GM12878 (cell line): ENCODE measurements at regions not wholly inside any gene's neighbourhood (a gene's known extent, or its start where the extent isn't known, plus 50 kb on each side); places are given as distances from the start of the nearest gene placed in this dataset.

ENCODE experiments used
- ATAC-seq: fragments of 200-7000 bp; cut with Tn5 transposase; 3 replicates; pipeline ENCODE4 v1.9.1; 2020; ENCODE audit warnings: mild to moderate bottlenecking, moderate library complexity
- BruUV-seq: library from RNA; stranded (reverse); fragments of 400-500 nt; replicated peaks from 2 replicates; lab custom pipeline; 2021; lab: Mats Ljungman, UMichigan
- CTCF ChIA-PET: fragments of 300-600 bp; sonication (Branson Sonifier 250); formaldehyde crosslinking; extraction: SDS; loops from one replicate; lab custom pipeline; 2021; ENCODE audit warnings: inconsistent platforms; lab: Yijun Ruan, JAX
- POLR2A ChIA-PET: fragments of 350-600 bp; formaldehyde crosslinking; extraction: SDS; loops from one replicate; lab custom pipeline; 2021; ENCODE audit warnings: inconsistent platforms; lab: Charles Lee
- RAD21 ChIA-PET: fragments of 300-600 bp; sonication (Branson Sonifier 250); formaldehyde crosslinking; loops from one replicate; lab custom pipeline; 2023; ENCODE audit warnings: antibody characterized with exemption; ENCODE audit not compliant: unreplicated experiment; lab: Charles Lee
- SMC1A ChIA-PET: fragments of 300-600 bp; sonication (Branson Sonifier 250); formaldehyde crosslinking; loops from one replicate; lab custom pipeline; 2023; ENCODE audit not compliant: unreplicated experiment, uncharacterized antibody; lab: Charles Lee
- DNase-seq: peaks from one replicate; pipeline ENCODE4 v3.0.0-alpha.2; 2011; ENCODE audit warnings: low read depth, low spot score
- FAIRE-seq: peaks from 3 replicates; lab custom pipeline; 2011; peaks lifted over from hg19 to GRCh38; lab: Jason Lieb, UNC
- H2AFZ ChIP-seq: 2 replicates; pipeline ENCODE4 v1.6.0; 2011; ENCODE audit warnings: low read depth, low read length, control low read depth; ENCODE audit not compliant: control insufficient read depth
- H3K27ac ChIP-seq: 2 replicates; pipeline ENCODE4 v1.5.1; 2011; ENCODE audit warnings: control low read depth; ENCODE audit not compliant: control insufficient read depth, insufficient read depth
- H3K27me3 ChIP-seq, 2 experiments: replicated peaks in 1 of 2; 2 replicates each; pipeline versions ENCODE4 v1.6.0 to v1.6.1; 2011; ENCODE audit warnings: low read length in 1 of 2; ENCODE audit not compliant: control insufficient read depth in 2 of 2, insufficient read depth in 2 of 2
- H3K36me3 ChIP-seq, 2 experiments: 2 replicates each; pipeline ENCODE4 v1.5.1; 2011; ENCODE audit warnings: low read length in 1 of 2; ENCODE audit not compliant: control insufficient read depth in 2 of 2, insufficient read depth in 2 of 2
- H3K4me1 ChIP-seq: 2 replicates; pipeline ENCODE4 v1.6.1; 2011; ENCODE audit warnings: mild to moderate bottlenecking, low read length, moderate library complexity, mixed read lengths; ENCODE audit not compliant: control insufficient read depth, insufficient read depth
- H3K4me2 ChIP-seq: 2 replicates; pipeline ENCODE4 v1.6.0; 2011; ENCODE audit warnings: control low read depth; ENCODE audit not compliant: control insufficient read depth, insufficient read depth
- H3K4me3 ChIP-seq: fragments of 200-600 bp; sonication (generic); 2 replicates; pipeline ENCODE4 v1.5.1; 2016
- H3K79me2 ChIP-seq: 2 replicates; pipeline ENCODE4 v1.6.0; 2011; ENCODE audit warnings: low read length; ENCODE audit not compliant: control insufficient read depth, insufficient read depth
- H3K9ac ChIP-seq: 2 replicates; pipeline ENCODE4 v1.8.0; 2011; ENCODE audit warnings: low read length, control low read depth, mixed read lengths; ENCODE audit not compliant: control insufficient read depth, insufficient read depth
- H3K9me3 ChIP-seq: replicated peaks from 3 replicates; pipeline ENCODE4 v1.5.1; 2011; ENCODE audit warnings: mild to moderate bottlenecking, low read length; ENCODE audit not compliant: control insufficient read depth, insufficient read depth
- H4K20me1 ChIP-seq: 2 replicates; pipeline ENCODE4 v1.6.0; 2011; ENCODE audit not compliant: control insufficient read depth, insufficient read depth
- CHD2 ChIP-seq: IDR thresholded peaks from 2 replicates; pipeline ENCODE4 v1.6.1; 2011; ENCODE audit warnings: low read depth, low read length, improper control_type of control experiment, borderline replicate concordance
- RB1 ChIP-seq: fragments of 450-650 bp; formaldehyde crosslinking; IDR thresholded peaks from 2 replicates; pipeline ENCODE4 v1.6.1; 2017; ENCODE audit warnings: mild to moderate bottlenecking, borderline replicate concordance
- RFX5 ChIP-seq: IDR thresholded peaks from 2 replicates; pipeline ENCODE4 v1.6.1; 2011; ENCODE audit warnings: low read depth, low read length, improper control_type of control experiment
- SMAD5 ChIP-seq: IDR thresholded peaks from 2 replicates; pipeline ENCODE4 v1.6.1; 2016; ENCODE audit warnings: antibody characterized with exemption, low read depth
- YBX1 ChIP-seq: fragments of 450-650 bp; IDR thresholded peaks from 2 replicates; pipeline ENCODE4 v1.6.1; 2016; ENCODE audit warnings: antibody characterized with exemption
- ZNF207 ChIP-seq: fragments of 450-650 bp; IDR thresholded peaks from 2 replicates; pipeline ENCODE4 v1.6.1; 2014; ENCODE audit warnings: antibody characterized with exemption, mild to moderate bottlenecking, borderline replicate concordance
- ZNF274 ChIP-seq: IDR thresholded peaks from one replicate; pipeline ENCODE4 v1.8.0; 2011; ENCODE audit not compliant: insufficient read length, insufficient read depth
- WGBS: methylation state at CpG from one replicate; pipeline ENCODE4 v1.1.6; 2016; ENCODE audit warnings: low lambda C conversion rate; ENCODE audit not compliant: insufficient replicate concordance, insufficient coverage; ENCODE audit errors: missing lambda C conversion rate; 5-methylcytosine and 5-hydroxymethylcytosine counted together
- in situ Hi-C: fragments of 300-500 bp; cut with MboI; formaldehyde crosslinking; loops from 9 replicates; pipeline ENCODE4 v1.14.3; 2018; ENCODE audit warnings: mixed read lengths
- intact Hi-C: fragments of 100-400 bp; cut with micrococcal nuclease; formaldehyde crosslinking; loops from one replicate; pipeline ENCODE4 v1.14.2; 2022; ENCODE audit not compliant: unreplicated experiment
- TF ChIP-seq, protein P1 (sequence below): IDR thresholded peaks from 2 replicates; pipeline ENCODE4 v1.6.1; 2012; ENCODE audit warnings: low read depth, low read length, improper control_type of control experiment
- TF ChIP-seq, protein P2 (sequence below): fragments of 150-350 bp; IDR thresholded peaks from 2 replicates; pipeline ENCODE4 v1.6.1; 2016; ENCODE audit warnings: low read depth, low read length

GRCh38 chr11:92443199-92443598, 218.6 kb downstream of the FAT3 start:
- in situ Hi-C loops (no loop called here), intact Hi-C loops (no loop called here)
- H3K9me3 ChIP-seq = no peaks in the 10 kb centered on the region
- FAIRE-seq (no peak), DNase-seq (no peak), ATAC-seq (no peak)
- no peak for TF ChIP-seq CHD2
- TF ChIP-seq, protein P1, sequence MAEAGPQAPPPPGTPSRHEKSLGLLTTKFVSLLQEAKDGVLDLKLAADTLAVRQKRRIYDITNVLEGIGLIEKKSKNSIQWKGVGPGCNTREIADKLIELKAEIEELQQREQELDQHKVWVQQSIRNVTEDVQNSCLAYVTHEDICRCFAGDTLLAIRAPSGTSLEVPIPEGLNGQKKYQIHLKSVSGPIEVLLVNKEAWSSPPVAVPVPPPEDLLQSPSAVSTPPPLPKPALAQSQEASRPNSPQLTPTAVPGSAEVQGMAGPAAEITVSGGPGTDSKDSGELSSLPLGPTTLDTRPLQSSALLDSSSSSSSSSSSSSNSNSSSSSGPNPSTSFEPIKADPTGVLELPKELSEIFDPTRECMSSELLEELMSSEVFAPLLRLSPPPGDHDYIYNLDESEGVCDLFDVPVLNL = no peak
- TF ChIP-seq YBX1 = no peak
- no peak for TF ChIP-seq SMAD5
- TF ChIP-seq, protein P2, sequence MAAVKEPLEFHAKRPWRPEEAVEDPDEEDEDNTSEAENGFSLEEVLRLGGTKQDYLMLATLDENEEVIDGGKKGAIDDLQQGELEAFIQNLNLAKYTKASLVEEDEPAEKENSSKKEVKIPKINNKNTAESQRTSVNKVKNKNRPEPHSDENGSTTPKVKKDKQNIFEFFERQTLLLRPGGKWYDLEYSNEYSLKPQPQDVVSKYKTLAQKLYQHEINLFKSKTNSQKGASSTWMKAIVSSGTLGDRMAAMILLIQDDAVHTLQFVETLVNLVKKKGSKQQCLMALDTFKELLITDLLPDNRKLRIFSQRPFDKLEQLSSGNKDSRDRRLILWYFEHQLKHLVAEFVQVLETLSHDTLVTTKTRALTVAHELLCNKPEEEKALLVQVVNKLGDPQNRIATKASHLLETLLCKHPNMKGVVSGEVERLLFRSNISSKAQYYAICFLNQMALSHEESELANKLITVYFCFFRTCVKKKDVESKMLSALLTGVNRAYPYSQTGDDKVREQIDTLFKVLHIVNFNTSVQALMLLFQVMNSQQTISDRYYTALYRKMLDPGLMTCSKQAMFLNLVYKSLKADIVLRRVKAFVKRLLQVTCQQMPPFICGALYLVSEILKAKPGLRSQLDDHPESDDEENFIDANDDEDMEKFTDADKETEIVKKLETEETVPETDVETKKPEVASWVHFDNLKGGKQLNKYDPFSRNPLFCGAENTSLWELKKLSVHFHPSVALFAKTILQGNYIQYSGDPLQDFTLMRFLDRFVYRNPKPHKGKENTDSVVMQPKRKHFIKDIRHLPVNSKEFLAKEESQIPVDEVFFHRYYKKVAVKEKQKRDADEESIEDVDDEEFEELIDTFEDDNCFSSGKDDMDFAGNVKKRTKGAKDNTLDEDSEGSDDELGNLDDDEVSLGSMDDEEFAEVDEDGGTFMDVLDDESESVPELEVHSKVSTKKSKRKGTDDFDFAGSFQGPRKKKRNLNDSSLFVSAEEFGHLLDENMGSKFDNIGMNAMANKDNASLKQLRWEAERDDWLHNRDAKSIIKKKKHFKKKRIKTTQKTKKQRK = no peak
- no peak for TF ChIP-seq RFX5
- no peak for TF ChIP-seq ZNF207
- TF ChIP-seq RB1 = no peak
- no peak for TF ChIP-seq ZNF274
- H3K4me2 ChIP-seq = no peak overlapping the region
- no peaks in the 10 kb centered on the region for H3K79me2 ChIP-seq
- H4K20me1 ChIP-seq = no peaks in the 10 kb centered on the region
- WGBS = 48% methylated on average over 2 of the region's 2 CpGs
- ChIA-PET POLR2A (no interaction called here), RAD21 (no interaction called here), CTCF (no interaction called here), SMC1A (no interaction called here)
- H3K27ac ChIP-seq = no peak overlapping the region
- H3K36me3 ChIP-seq = no peaks in the 10 kb centered on the region
- no peaks in the 10 kb centered on the region for H3K4me1 ChIP-seq
- H3K9ac ChIP-seq = no peak overlapping the region
- BruUV-seq = no TSS peak
- H3K27me3 ChIP-seq = no peaks in the 10 kb centered on the region
- H2AFZ ChIP-seq = no peak overlapping the region
- H3K4me3 ChIP-seq = no peak overlapping the region
